ENCODE measurements at regions not wholly inside any gene's neighbourhood (a gene's known extent, or its start where the extent isn't known, plus 50 kb on each side); places are given as distances from the start of the nearest gene placed in this dataset.

GRCh38 chr5:93941897-93942296 is 200.5 kb upstream of the POU5F2 start:
- TF ChIP-seq CTCF (IDR thresholded peaks at IDR 0.05) (no peak), POLR2A (IDR thresholded peaks at IDR 0.05) (no peak)
